Fibroblast of skin of right quadriceps (primary cell): ENCODE measurements at regions not wholly inside any gene's neighbourhood (a gene's known extent, or its start where the extent isn't known, plus 50 kb on each side); places are given as distances from the start of the nearest gene placed in this dataset.
"Not testable (repeated sequence)": the region's sequence is repeated elsewhere in the genome, so short reads cannot be mapped to it uniquely, and the experiment has no call there.

Experiments used
- DNase-seq: peaks from one replicate; pipeline ENCODE4 v3.0.0-alpha.2; 2013

GRCh38 chr3:193047461-193047860 is 129.8 kb upstream of the MB21D2 start:
- DNase-seq = not testable (repeated sequence)

GRCh38 chr3:193048127-193048526 is 130.5 kb upstream of the MB21D2 start:
- DNase-seq = no peak

- no peak for DNase-seq
These were observed 132.3 kb upstream of the MB21D2 start for GRCh38 chr3:193049935-193050334.

GRCh38 chr3:193051314-193051713 is 133.7 kb upstream of the MB21D2 start:
- no peak for DNase-seq

- no peak for DNase-seq
These were observed 134.8 kb upstream of the MB21D2 start for GRCh38 chr3:193052354-193053045.

- DNase-seq = peak; percentile 45
These were observed 135.4 kb upstream of the MB21D2 start for GRCh38 chr3:193053046-193053435.

GRCh38 chr3:193055352-193055751 is 137.7 kb upstream of the MB21D2 start:
- DNase-seq = no peak

- DNase-seq = no peak
These were observed 140.0 kb upstream of the MB21D2 start for GRCh38 chr3:193057616-193058015.

- no peak for DNase-seq
These were observed 143.3 kb upstream of the MB21D2 start for GRCh38 chr3:193060748-193061546.

GRCh38 chr3:193068365-193068764 is 150.7 kb upstream of the MB21D2 start:
- DNase-seq = no peak

- not testable (repeated sequence) for DNase-seq
These were observed 152.1 kb upstream of the MB21D2 start for GRCh38 chr3:193069732-193070131.

- no peak for DNase-seq
These were observed 161.5 kb upstream of the MB21D2 start for GRCh38 chr3:193078996-193079753.

GRCh38 chr3:193080821-193081365 is 160.1 kb upstream of the PLAAT1 start:
- DNase-seq = no peak

- DNase-seq = no peak
These were observed 155.4 kb upstream of the PLAAT1 start for GRCh38 chr3:193085655-193086054.

- no peak for DNase-seq
These were observed 154.3 kb upstream of the PLAAT1 start for GRCh38 chr3:193086681-193087080.

- DNase-seq = no peak
These were observed 153.7 kb upstream of the PLAAT1 start for GRCh38 chr3:193087336-193087735.

GRCh38 chr3:193095366-193095765 is 145.7 kb upstream of the PLAAT1 start:
- DNase-seq = peak; percentile 6

GRCh38 chr3:193096076-193096475 is 144.9 kb upstream of the PLAAT1 start:
- DNase-seq = no peak

GRCh38 chr3:193114431-193115340 is 126.3 kb upstream of the PLAAT1 start:
- DNase-seq = peak; percentile 2

GRCh38 chr3:193116871-193117270 is 124.2 kb upstream of the PLAAT1 start:
- DNase-seq = no peak

GRCh38 chr3:193118907-193119306 is 122.1 kb upstream of the PLAAT1 start:
- no peak for DNase-seq

- DNase-seq = no peak
These were observed 121.1 kb upstream of the PLAAT1 start for GRCh38 chr3:193119926-193120325.
